GM19239 (cell line): ENCODE measurements at regions not wholly inside any gene's neighbourhood (a gene's known extent, or its start where the extent isn't known, plus 50 kb on each side); places are given as distances from the start of the nearest gene placed in this dataset.
"Not testable (repeated sequence)": the region's sequence is repeated elsewhere in the genome, so short reads cannot be mapped to it uniquely, and the experiment has no call there.

ENCODE experiments used
- DNase-seq: peaks from one replicate; pipeline ENCODE4 v3.0.0; 2011; ENCODE audit warnings: low spot score; ENCODE audit not compliant: insufficient read length
- FAIRE-seq: peaks from 2 replicates; lab custom pipeline; 2011; peaks lifted over from hg19 to GRCh38; lab: Jason Lieb, UNC

- FAIRE-seq, DNase-seq: not testable (repeated sequence)
These were observed 563.3 kb downstream of the PIK3C3 start for GRCh38 chr18:42518331-42518730.

GRCh38 chr18:42520138-42520537 lies 565.1 kb downstream of the PIK3C3 start:
- DNase-seq (no peak), FAIRE-seq (no peak)

- DNase-seq (no peak), FAIRE-seq (no peak)
These were observed 570.9 kb downstream of the PIK3C3 start for GRCh38 chr18:42525905-42526304.

- DNase-seq, result no peak
- no peak for FAIRE-seq
These were observed 572.7 kb downstream of the PIK3C3 start for GRCh38 chr18:42527766-42528165.

DNA sequence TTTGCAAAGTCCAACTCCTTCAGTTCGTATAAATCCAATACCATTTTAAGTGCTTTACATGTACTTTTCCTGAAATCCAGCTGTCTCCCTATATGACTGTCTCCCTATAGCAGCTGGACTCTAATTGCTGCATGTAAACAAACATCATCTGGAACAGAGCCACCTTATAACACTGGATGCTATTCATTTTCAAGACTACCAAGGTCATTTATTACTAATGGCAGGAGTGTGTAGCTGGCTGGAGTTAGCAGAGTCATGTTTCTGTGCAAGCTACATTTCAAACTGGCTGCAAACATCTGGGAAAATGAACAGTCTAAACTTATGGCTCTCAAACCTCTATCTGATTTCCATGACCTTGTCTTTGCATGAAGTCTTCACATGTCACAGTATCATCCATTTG lies 575.2 kb downstream of the PIK3C3 start:
- DNase-seq (no peak), FAIRE-seq (no peak)

DNA sequence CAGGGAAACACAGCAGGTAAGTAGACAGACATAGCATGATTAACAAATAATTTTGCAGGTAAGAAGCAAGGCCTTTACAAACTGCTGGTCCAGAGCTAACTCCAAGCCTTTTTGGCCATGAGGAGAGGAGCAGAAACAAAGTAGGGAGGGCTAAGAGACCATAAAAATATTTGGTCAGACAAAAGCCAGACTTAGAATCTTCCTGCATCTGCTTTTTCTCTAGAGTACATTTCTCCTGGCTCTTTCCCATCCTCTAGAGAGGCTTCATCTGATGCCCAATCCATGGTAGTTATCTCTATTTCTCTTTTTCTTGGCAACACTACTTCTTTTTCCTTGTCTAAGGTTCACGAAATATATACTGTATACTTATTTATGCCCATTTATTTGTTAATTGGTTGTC lies 577.1 kb downstream of the PIK3C3 start:
- DNase-seq (no peak), FAIRE-seq (no peak)

- DNase-seq (no peak), FAIRE-seq (no peak)
These were observed 578.1 kb downstream of the PIK3C3 start for GRCh38 chr18:42533009-42533575.

GRCh38 chr18:42533616-42534015 lies 578.6 kb downstream of the PIK3C3 start:
- DNase-seq (no peak), FAIRE-seq (no peak)

DNA sequence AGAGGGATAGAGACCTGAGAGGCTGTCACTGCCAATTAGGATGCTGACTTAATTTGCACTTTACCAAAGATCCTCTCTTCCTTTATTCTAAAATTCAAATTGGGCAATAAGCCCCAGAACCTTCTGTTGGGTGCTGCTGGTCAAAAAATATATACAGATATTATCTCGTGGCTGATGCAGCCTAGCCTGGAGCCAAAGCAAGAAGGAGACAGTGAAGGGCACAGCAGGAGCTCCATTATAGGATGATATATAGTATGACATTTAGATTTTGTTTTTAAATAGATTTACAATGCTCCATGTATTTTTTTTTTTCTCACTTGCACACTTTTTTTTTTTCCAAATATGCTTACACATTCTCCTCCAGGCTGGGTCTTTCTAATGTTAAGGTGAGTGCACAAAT lies 579.3 kb downstream of the PIK3C3 start:
- DNase-seq (no peak), FAIRE-seq (no peak)

- DNase-seq (no peak), FAIRE-seq (no peak)
These were observed 579.0 kb downstream of the RIT2 start for GRCh38 chr18:42536442-42536841.

DNA sequence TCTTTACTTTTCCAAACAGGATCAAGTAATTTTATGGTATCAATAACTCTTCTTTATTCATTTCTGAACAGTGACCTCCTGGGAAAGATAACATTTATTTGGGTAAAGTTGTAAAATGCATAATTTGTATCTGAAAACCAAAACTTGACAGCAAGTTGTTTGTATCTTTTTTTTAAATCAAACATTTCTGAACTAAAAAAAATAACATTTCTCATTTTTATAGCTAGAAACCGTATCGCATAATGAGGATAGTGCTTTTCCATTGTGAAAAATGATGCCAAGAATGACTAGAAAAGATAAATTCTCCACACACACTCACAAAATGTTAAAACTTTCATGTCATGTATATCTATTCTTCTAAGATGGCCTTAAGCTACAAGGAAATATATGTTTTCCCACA lies 578.2 kb downstream of the RIT2 start:
- FAIRE-seq (no peak), DNase-seq (no peak)

GRCh38 chr18:42544901-42545300 lies 570.6 kb downstream of the RIT2 start:
- FAIRE-seq, result no peak

DNA sequence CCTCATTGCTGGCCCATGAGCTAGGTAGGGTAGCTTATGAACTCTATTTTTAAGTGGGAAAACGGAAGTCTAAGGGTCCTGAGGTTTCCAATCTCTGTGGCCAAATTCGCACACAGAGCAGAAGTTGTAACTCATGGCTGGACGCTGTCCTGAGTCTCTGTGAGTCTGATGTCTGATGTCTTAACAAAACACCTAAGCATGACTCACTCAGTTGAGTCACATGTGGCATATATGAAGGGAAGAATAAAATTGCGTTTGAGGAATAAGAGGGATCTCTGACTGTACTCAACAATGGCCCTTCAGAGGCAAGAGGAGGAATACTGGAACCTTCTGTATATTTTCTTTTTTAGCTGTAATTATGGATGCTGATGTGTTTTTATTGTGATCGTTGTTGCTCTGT lies 569.7 kb downstream of the RIT2 start:
- FAIRE-seq, result no peak
- DNase-seq, result no peak

More at GRCh38 chr18:42544901-42545300, 570.6 kb downstream of the RIT2 start:
- DNase-seq, result no peak

- FAIRE-seq (no peak), DNase-seq (no peak)
These were observed 567.0 kb downstream of the RIT2 start for GRCh38 chr18:42548493-42548892.

- FAIRE-seq (no peak), DNase-seq (no peak)
These were observed 565.9 kb downstream of the RIT2 start for GRCh38 chr18:42549596-42549995.

GRCh38 chr18:42552559-42552958 lies 562.9 kb downstream of the RIT2 start:
- DNase-seq, result not testable (repeated sequence)

DNA sequence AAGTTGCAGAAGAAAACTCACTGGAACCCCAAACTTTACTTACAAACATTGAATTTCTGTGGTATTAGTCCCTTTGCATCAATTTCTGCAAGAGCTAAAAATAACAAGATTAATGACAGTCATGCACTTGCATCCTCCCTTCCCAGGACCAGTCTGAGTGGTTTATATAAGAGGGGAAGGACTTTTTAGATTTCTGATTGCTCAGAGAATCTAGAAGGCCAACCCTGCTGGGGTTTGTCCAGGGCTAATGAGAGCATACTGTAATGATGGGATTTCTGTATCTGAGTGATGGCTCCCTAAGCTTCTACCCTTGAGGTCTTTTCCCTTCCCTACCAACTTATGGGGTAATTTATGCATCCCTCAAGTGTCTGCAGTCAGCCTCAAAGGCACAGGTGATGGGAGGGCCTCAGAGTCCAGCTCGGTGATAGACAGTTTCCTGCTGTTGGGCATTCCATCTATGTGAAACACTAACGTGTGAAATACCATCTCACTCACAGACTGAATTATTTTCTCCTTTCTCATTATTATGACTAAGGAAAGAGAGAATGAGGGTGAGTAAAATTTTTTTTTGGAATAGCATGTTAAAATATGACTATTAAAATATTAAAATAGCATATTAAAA lies 556.3 kb downstream of the RIT2 start:
- FAIRE-seq (no peak), DNase-seq (no peak)

More at GRCh38 chr18:42552559-42552958, 562.9 kb downstream of the RIT2 start:
- FAIRE-seq, result not testable (repeated sequence)

- FAIRE-seq (no peak), DNase-seq (no peak)
These were observed 554.0 kb downstream of the RIT2 start for GRCh38 chr18:42561521-42561920.

GRCh38 chr18:42563995-42564394 lies 551.5 kb downstream of the RIT2 start:
- DNase-seq, result no peak
- no peak for FAIRE-seq

GRCh38 chr18:42564761-42565160 lies 550.7 kb downstream of the RIT2 start:
- FAIRE-seq, result no peak
- no peak for DNase-seq

DNA sequence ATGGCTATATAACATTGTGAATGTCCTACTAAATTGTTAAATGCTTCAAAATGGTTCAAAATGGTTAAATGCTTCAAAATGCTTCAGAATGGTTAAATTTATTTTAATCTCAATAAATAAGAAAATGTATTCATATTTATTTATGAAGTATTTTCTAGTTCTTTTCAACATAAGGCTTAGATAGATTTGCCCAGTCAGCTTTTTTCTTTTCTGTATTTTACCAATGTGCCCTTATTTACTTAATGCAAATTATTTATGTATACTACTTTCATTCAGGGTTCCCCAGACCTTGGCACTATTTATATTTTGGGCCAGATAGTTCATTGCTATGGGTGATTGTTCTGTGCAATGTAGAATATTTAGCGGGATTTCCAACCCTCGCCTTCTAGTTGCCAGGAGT lies 546.7 kb downstream of the RIT2 start:
- FAIRE-seq (no peak), DNase-seq (no peak)

DNA sequence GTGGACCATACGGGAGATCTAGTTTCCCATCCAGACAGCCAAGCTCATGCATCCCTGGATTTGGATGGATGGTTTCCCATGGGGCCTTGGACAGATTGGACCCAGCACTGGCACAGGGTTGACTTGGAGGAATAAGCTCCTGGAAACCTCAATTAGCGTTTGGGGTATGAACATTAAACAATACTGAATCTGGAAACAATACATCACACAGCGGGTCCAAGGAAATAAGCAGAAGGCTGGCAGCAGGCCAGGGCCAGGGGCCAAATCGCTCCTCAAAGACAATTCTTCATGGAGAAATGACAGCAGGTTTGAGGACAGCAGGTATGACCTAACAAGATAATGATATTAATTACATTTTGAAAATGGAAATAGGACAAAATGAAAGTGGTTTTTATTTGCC lies 540.6 kb downstream of the RIT2 start:
- DNase-seq (no peak), FAIRE-seq (no peak)
